GM23248 (cell line): ENCODE measurements at regions not wholly inside any gene's neighbourhood (a gene's known extent, or its start where the extent isn't known, plus 50 kb on each side); places are given as distances from the start of the nearest gene placed in this dataset.

Experiments
- EZH2 ChIP-seq: fragments of 200-600 bp; sonication (generic); IDR thresholded peaks from 2 replicates; pipeline ENCODE4 v1.6.1; 2018; ENCODE audit warnings: antibody characterized with exemption, mild to moderate bottlenecking; ENCODE audit not compliant: insufficient read depth, poor library complexity, severe bottlenecking
- EZH2phosphoT487 ChIP-seq: fragments of 200-600 bp; sonication (generic); IDR thresholded peaks from 2 replicates; pipeline ENCODE4 v1.6.1; 2018; ENCODE audit warnings: antibody characterized with exemption, moderate library complexity, mild to moderate bottlenecking, low read depth; ENCODE audit not compliant: insufficient read depth

- TF ChIP-seq EZH2 (no peak), EZH2phosphoT487 (no peak)
These were observed 1113.7 kb downstream of the OTOL1 start for GRCh38 chr3:162610261-162610660.
